ES-I3 (cell line): ENCODE measurements at regions not wholly inside any gene's neighbourhood (a gene's known extent, or its start where the extent isn't known, plus 50 kb on each side); places are given as distances from the start of the nearest gene placed in this dataset.
"Not testable (repeated sequence)": the region's sequence is repeated elsewhere in the genome, so short reads cannot be mapped to it uniquely, and the experiment has no call there.

Experiments
- H3K36me3 ChIP-seq: 2 replicates; pipeline ENCODE4 v1.6.1; 2013; ENCODE audit warnings: mild to moderate bottlenecking, low read length, control low read depth, moderate library complexity; ENCODE audit not compliant: insufficient read depth
- H3K4me1 ChIP-seq: 2 replicates; pipeline ENCODE4 v1.6.1; 2013; ENCODE audit warnings: mild to moderate bottlenecking, control low read depth, low read length; ENCODE audit not compliant: insufficient read depth
- H3K9ac ChIP-seq: 2 replicates; pipeline ENCODE4 v1.6.1; 2013; ENCODE audit warnings: low read depth, mild to moderate bottlenecking, low read length, moderate library complexity
- H3K9me3 ChIP-seq: 2 replicates; pipeline ENCODE4 v1.6.1; 2013; ENCODE audit warnings: mild to moderate bottlenecking, low read length, moderate library complexity; ENCODE audit not compliant: control insufficient read depth, insufficient read depth

GRCh38 chr10:124167925-124168324, 74.5 kb upstream of the CHST15 start:
- H3K9ac ChIP-seq, H3K36me3 ChIP-seq, H3K4me1 ChIP-seq, H3K9me3 ChIP-seq: not testable (repeated sequence)

GRCh38 chr10:124166431-124167125, 73.2 kb upstream of the CHST15 start:
- Histone ChIP-seq H3K4me1 (no peaks in the 10 kb centered on the region), H3K9me3 (no peaks in the 10 kb centered on the region), H3K9ac (no peak overlapping the region), H3K36me3 (no peaks in the 10 kb centered on the region)

- no peaks in the 10 kb centered on the region for H3K4me1 ChIP-seq
- H3K9ac ChIP-seq: no peak overlapping the region
- no peaks in the 10 kb centered on the region for H3K9me3 ChIP-seq
- H3K36me3 ChIP-seq: no peaks in the 10 kb centered on the region
Measured at GRCh38 chr10:124165827-124166226, 72.4 kb upstream of the CHST15 start.

GRCh38 chr10:124165311-124165710, 71.9 kb upstream of the CHST15 start:
- no peaks in the 10 kb centered on the region for H3K36me3 ChIP-seq
- H3K9me3 ChIP-seq: no peaks in the 10 kb centered on the region
- no peak overlapping the region for H3K9ac ChIP-seq
- no peaks in the 10 kb centered on the region for H3K4me1 ChIP-seq

- Histone ChIP-seq H3K9ac (no peak overlapping the region), H3K36me3 (no peaks in the 10 kb centered on the region), H3K9me3 (no peaks in the 10 kb centered on the region), H3K4me1 (peaks cover 5% of the 10 kb centered on the region)
Measured at GRCh38 chr10:124164264-124164663, 70.9 kb upstream of the CHST15 start.

GRCh38 chr10:124162774-124163354, 69.5 kb upstream of the CHST15 start:
- H3K9ac ChIP-seq: no peak overlapping the region
- peaks cover 11% of the 10 kb centered on the region for H3K4me1 ChIP-seq
- no peaks in the 10 kb centered on the region for H3K9me3 ChIP-seq
- no peaks in the 10 kb centered on the region for H3K36me3 ChIP-seq

GRCh38 chr10:124162136-124162535, 68.7 kb upstream of the CHST15 start:
- Histone ChIP-seq H3K9ac (no peak overlapping the region), H3K9me3 (no peaks in the 10 kb centered on the region), H3K36me3 (no peaks in the 10 kb centered on the region), H3K4me1 (peaks cover 11% of the 10 kb centered on the region)

- Histone ChIP-seq H3K9ac (no peak overlapping the region), H3K9me3 (no peaks in the 10 kb centered on the region), H3K36me3 (no peaks in the 10 kb centered on the region), H3K4me1 (peaks cover 11% of the 10 kb centered on the region)
Measured at GRCh38 chr10:124161601-124162000, 68.2 kb upstream of the CHST15 start.

- Histone ChIP-seq H3K9ac (no peak overlapping the region), H3K4me1 (peaks cover 14% of the 10 kb centered on the region), H3K36me3 (no peaks in the 10 kb centered on the region), H3K9me3 (no peaks in the 10 kb centered on the region)
Measured at GRCh38 chr10:124160943-124161582, 67.7 kb upstream of the CHST15 start.

GRCh38 chr10:124160176-124160575, 66.8 kb upstream of the CHST15 start:
- Histone ChIP-seq H3K9ac (no peak overlapping the region), H3K36me3 (no peaks in the 10 kb centered on the region), H3K4me1 (peaks cover 19% of the 10 kb centered on the region), H3K9me3 (no peaks in the 10 kb centered on the region)

- Histone ChIP-seq H3K36me3 (no peaks in the 10 kb centered on the region), H3K9ac (no peak overlapping the region), H3K4me1 (peaks cover 19% of the 10 kb centered on the region), H3K9me3 (no peaks in the 10 kb centered on the region)
Measured at GRCh38 chr10:124159153-124159552, 65.8 kb upstream of the CHST15 start.

GRCh38 chr10:124158592-124158991, 65.2 kb upstream of the CHST15 start:
- Histone ChIP-seq H3K9me3 (no peaks in the 10 kb centered on the region), H3K9ac (no peak overlapping the region), H3K36me3 (no peaks in the 10 kb centered on the region), H3K4me1 (peaks cover 20% of the 10 kb centered on the region)

- H3K4me1 ChIP-seq: peaks cover 25% of the 10 kb centered on the region
Measured at GRCh38 chr10:124157271-124157681, 63.9 kb upstream of the CHST15 start.

GRCh38 chr10:124156524-124157260, 63.3 kb upstream of the CHST15 start:
- Histone ChIP-seq H3K9me3 (no peaks in the 10 kb centered on the region), H3K36me3 (no peaks in the 10 kb centered on the region), H3K4me1 (peaks cover 29% of the 10 kb centered on the region), H3K9ac (no peak overlapping the region)

More at GRCh38 chr10:124157271-124157681, 63.9 kb upstream of the CHST15 start:
- no peak overlapping the region for H3K9ac ChIP-seq
- H3K9me3 ChIP-seq: no peaks in the 10 kb centered on the region
- no peaks in the 10 kb centered on the region for H3K36me3 ChIP-seq
